IPS-18a (cell line): ENCODE measurements at regions not wholly inside any gene's neighbourhood (a gene's known extent, or its start where the extent isn't known, plus 50 kb on each side); places are given as distances from the start of the nearest gene placed in this dataset.

Experiments
- H3K27ac ChIP-seq: one replicate; pipeline ENCODE4 v1.5.1; 2013; ENCODE audit warnings: low read length
- H3K27me3 ChIP-seq: one replicate; pipeline ENCODE4 v1.6.1; 2013; ENCODE audit warnings: mild to moderate bottlenecking, low read length; ENCODE audit not compliant: control insufficient read depth, insufficient read depth
- H3K36me3 ChIP-seq: one replicate; pipeline ENCODE4 v1.6.1; 2013; ENCODE audit warnings: low read depth, low read length; ENCODE audit not compliant: control insufficient read depth
- H3K4me1 ChIP-seq: one replicate; pipeline ENCODE4 v1.6.1; 2013; ENCODE audit warnings: low read depth, low read length; ENCODE audit not compliant: control insufficient read depth
- H3K4me3 ChIP-seq: one replicate; pipeline ENCODE4 v1.5.1; 2013; ENCODE audit warnings: low read length
- H3K9ac ChIP-seq: one replicate; pipeline ENCODE4 v1.6.1; 2013; ENCODE audit warnings: mild to moderate bottlenecking, low read length, moderate library complexity
- H3K9me3 ChIP-seq: one replicate; pipeline ENCODE4 v1.6.1; 2013; ENCODE audit warnings: low read depth, low read length; ENCODE audit not compliant: control insufficient read depth

DNA sequence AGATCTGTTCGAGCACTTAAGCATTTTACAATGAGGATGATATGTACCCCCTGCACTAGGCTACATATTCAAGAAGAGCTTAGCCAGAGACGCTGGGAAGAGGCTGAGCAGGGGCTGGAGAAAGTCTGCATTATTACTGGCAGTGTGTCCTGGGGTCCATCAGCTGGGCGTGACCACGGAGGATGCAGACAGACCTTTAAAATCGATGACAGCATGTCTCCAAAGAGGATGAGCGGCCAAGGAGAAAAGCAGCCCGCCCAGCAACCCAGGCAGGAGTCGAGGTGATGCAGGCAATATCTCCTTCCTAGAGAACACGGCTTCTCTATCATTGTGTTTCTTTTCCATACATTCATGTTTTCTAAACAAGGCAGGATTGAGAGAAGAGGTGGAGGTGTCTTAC, 300.7 kb downstream of the USP46 start:
- no peaks in the 10 kb centered on the region for H3K9me3 ChIP-seq
- H3K9ac ChIP-seq, result no peak overlapping the region
- no peaks in the 10 kb centered on the region for H3K27me3 ChIP-seq
- no peak overlapping the region for H3K27ac ChIP-seq
- H3K4me1 ChIP-seq, result peaks cover 9% of the 10 kb centered on the region
- no peak overlapping the region for H3K4me3 ChIP-seq
- no peaks in the 10 kb centered on the region for H3K36me3 ChIP-seq

DNA sequence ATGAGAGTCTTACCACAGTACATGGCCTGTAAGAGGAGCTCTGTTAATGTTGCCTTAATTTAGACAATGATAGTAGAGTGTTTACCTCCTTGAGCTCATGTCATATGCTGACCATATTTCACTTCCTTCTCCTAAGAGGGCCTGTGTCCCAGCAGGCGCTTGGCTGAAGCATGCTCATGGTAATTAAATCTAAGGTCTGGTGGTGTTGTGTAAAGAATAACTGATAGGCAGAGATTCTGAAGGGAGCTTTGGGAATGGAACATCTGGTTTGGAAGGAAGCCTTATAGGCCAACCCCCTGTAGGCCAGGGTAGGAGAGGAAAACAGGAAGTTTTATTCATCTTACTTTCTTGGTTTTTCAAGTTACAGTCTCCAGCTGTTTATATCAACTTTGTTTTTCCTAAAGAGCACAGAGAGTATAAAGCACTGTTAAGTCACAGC, 300.2 kb downstream of the USP46 start:
- Histone ChIP-seq H3K9me3 (no peaks in the 10 kb centered on the region), H3K36me3 (no peaks in the 10 kb centered on the region), H3K4me3 (no peak overlapping the region), H3K4me1 (peaks cover 9% of the 10 kb centered on the region), H3K27ac (no peak overlapping the region), H3K9ac (no peak overlapping the region), H3K27me3 (no peaks in the 10 kb centered on the region)

GRCh38 chr4:52366191-52366590, 292.9 kb downstream of the USP46 start:
- Histone ChIP-seq H3K27ac (no peak overlapping the region), H3K4me3 (no peak overlapping the region), H3K27me3 (no peaks in the 10 kb centered on the region), H3K9me3 (no peaks in the 10 kb centered on the region), H3K4me1 (peaks cover 11% of the 10 kb centered on the region), H3K9ac (no peak overlapping the region), H3K36me3 (no peaks in the 10 kb centered on the region)

GRCh38 chr4:52366621-52367020, 292.5 kb downstream of the USP46 start:
- Histone ChIP-seq H3K36me3 (no peaks in the 10 kb centered on the region), H3K4me3 (no peak overlapping the region), H3K27me3 (no peaks in the 10 kb centered on the region), H3K4me1 (peaks cover 11% of the 10 kb centered on the region), H3K27ac (no peak overlapping the region), H3K9me3 (no peaks in the 10 kb centered on the region), H3K9ac (no peak overlapping the region)

DNA sequence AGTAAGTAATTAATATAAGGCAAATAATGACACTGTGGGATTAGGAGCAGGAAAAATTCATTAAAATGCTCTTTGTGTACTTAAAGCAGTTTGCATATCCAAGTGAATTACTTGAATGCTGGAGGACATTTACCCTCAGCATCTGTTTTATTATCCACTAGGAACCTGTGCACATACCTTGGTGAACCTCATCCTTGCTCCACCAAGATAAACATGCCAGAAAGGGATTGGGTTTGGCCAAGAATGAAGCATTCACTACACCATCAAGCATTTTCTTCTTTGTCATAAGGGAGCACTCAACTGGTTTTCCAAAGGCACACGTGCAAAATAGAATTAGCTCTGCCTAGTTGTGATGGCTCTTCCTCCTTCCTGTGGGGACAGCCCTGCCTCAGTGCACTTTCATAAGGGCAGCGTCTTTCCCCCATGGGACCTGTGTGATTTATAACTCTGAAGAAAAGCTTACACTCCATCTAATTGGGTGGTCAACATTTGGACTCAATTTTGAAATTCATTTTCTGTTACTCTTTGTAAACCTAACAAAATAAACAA, 291.7 kb downstream of the USP46 start:
- Histone ChIP-seq H3K4me3 (no peak overlapping the region), H3K36me3 (no peaks in the 10 kb centered on the region), H3K9me3 (no peaks in the 10 kb centered on the region), H3K27me3 (no peaks in the 10 kb centered on the region), H3K9ac (no peak overlapping the region), H3K4me1 (peaks cover 11% of the 10 kb centered on the region), H3K27ac (no peak overlapping the region)

DNA sequence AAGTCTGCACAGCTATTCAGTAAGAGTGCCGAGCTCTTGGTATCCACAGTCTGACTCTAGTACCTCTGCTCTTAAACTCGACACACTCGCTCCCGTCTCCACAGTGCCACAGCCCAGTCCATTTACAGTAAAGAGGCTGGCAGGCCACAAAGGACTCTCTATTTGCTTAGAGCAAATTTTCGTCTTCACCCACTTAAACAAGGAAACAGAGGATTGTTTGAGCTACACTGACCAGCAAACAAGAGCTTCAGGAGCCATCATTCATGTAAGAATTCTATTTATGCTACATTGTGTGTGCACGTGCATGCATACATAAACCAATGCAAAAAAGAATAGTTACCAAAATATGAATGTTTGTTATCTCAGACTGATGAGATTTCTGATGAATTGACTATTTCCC, 290.2 kb downstream of the USP46 start:
- Histone ChIP-seq H3K4me1 (peaks cover 11% of the 10 kb centered on the region), H3K36me3 (no peaks in the 10 kb centered on the region)

DNA sequence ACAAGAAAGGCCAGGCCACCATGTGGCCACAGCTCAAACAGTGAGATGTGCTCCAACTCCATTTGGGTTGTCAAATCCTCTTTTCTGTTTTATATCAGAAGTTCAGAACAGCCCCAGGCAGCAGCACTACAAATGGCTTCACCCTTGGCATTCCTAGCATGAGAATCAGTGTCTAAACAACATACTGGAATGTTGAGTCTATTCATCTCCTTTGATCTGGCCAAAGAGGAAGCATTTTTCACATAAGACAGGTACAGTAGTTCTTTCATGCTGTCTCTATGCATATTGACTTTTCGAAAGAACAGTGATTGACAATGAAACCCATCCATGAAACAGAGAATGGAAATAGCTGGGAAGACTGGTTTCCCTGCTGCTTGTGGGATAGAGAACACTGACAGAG, 289.5 kb downstream of the USP46 start:
- Histone ChIP-seq H3K9ac (no peak overlapping the region), H3K36me3 (no peaks in the 10 kb centered on the region), H3K27ac (no peak overlapping the region), H3K27me3 (no peaks in the 10 kb centered on the region), H3K4me3 (no peak overlapping the region), H3K4me1 (peaks cover 11% of the 10 kb centered on the region), H3K9me3 (no peaks in the 10 kb centered on the region)

More for the DNA sequence above, 290.2 kb downstream of the USP46 start:
- Histone ChIP-seq H3K4me3 (no peak overlapping the region), H3K27ac (no peak overlapping the region), H3K27me3 (no peaks in the 10 kb centered on the region), H3K9ac (no peak overlapping the region), H3K9me3 (no peaks in the 10 kb centered on the region)

GRCh38 chr4:52370576-52370975, 288.5 kb downstream of the USP46 start:
- H3K27ac ChIP-seq, result no peak overlapping the region
- peaks cover 11% of the 10 kb centered on the region for H3K4me1 ChIP-seq
- no peaks in the 10 kb centered on the region for H3K9me3 ChIP-seq
- no peak overlapping the region for H3K9ac ChIP-seq
- H3K4me3 ChIP-seq, result no peak overlapping the region
- no peaks in the 10 kb centered on the region for H3K36me3 ChIP-seq
- no peaks in the 10 kb centered on the region for H3K27me3 ChIP-seq

DNA sequence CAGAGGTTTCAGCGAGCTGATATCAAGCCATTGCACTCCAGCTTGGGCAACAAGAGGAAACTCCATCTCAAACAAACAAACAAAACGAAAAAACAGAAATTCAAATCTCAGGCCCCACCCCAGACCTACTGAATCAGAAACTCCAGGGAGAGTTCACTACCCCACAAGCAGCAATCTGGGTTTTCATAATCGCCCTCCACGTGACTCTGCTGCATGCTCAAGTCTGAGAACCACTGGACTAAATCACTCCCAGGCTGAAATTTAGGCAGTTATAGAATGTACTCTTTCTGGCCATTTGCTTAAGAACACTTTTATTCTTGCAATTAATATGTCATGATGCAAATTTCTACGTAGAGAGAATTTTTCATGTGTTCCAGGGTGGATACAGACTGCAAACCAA, 287.3 kb downstream of the USP46 start:
- H3K4me3 ChIP-seq, result no peak overlapping the region
- peaks cover 15% of the 10 kb centered on the region for H3K4me1 ChIP-seq
- no peaks in the 10 kb centered on the region for H3K9me3 ChIP-seq
- no peak overlapping the region for H3K9ac ChIP-seq
- no peaks in the 10 kb centered on the region for H3K27me3 ChIP-seq
- no peaks in the 10 kb centered on the region for H3K36me3 ChIP-seq
- H3K27ac ChIP-seq, result no peak overlapping the region

DNA sequence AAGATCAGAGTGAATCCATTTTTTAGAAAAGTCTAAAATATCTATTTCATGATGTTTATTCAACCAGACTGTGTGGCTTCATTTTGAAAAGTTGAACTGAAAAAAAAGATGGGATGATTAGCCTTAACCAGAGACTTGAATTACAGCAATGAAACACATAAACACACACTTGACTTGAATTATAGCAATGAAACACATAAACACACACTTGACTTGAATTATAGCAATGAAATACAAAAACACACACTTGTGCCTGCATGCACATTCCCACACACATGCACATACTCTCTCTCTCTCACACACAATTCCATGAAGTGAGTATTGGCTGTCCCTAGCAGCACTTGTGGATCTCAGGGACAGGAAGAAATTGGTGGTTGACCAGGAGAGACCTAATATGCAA, 286.8 kb downstream of the USP46 start:
- Histone ChIP-seq H3K27ac (no peak overlapping the region), H3K27me3 (no peaks in the 10 kb centered on the region), H3K36me3 (no peaks in the 10 kb centered on the region), H3K9ac (no peak overlapping the region), H3K9me3 (no peaks in the 10 kb centered on the region), H3K4me1 (peaks cover 15% of the 10 kb centered on the region), H3K4me3 (no peak overlapping the region)

DNA sequence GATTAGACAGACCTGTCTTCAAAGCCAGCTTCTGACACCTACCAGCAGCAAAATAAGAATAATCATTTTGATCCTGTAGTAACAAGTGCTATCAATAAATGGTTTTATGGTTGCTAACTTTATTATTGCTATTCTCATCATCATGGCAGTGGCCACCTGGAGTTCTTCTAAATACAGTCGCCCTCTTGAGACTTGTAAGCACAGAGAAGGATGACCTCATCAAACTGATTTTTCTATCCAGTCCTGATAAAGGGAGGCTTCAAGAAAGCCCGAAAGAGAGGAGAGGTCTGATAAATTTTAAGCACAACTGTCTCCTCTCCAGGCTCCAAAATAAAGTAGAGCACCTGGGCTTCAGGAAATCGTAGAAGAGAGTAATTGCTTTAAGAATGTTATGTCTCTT, 286.4 kb downstream of the USP46 start:
- Histone ChIP-seq H3K27me3 (no peaks in the 10 kb centered on the region), H3K9me3 (no peaks in the 10 kb centered on the region), H3K9ac (no peak overlapping the region), H3K36me3 (no peaks in the 10 kb centered on the region), H3K4me1 (peaks cover 15% of the 10 kb centered on the region), H3K4me3 (no peak overlapping the region), H3K27ac (no peak overlapping the region)

DNA sequence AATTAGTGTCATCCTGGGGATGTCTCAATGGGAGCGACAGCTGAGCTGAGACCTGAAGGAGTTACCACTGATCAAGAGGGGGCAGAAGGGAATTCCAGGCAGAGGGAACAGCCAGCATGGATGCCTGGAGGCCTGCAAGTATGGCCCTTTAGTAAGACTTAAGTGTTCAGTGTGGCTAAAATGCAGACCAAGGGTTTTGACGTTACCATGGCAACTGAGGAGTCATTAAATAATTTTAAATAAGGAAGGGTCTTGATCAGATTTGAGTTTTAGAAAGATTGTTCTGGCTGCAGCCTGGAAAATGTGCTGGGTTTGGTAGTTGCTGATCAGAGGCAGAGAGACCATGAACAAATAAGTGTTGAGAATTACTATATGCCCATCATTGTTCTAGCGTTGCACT, 285.5 kb downstream of the USP46 start:
- Histone ChIP-seq H3K9ac (no peak overlapping the region), H3K27ac (no peak overlapping the region)

More for the DNA sequence above, 285.5 kb downstream of the USP46 start:
- Histone ChIP-seq H3K36me3 (no peaks in the 10 kb centered on the region), H3K4me3 (no peak overlapping the region), H3K27me3 (no peaks in the 10 kb centered on the region), H3K9me3 (no peaks in the 10 kb centered on the region), H3K4me1 (peaks cover 15% of the 10 kb centered on the region)
